GM12878 (cell line): ENCODE measurements at regions not wholly inside any gene's neighbourhood (a gene's known extent, or its start where the extent isn't known, plus 50 kb on each side); places are given as distances from the start of the nearest gene placed in this dataset.

Experiments
- ATAC-seq: fragments of 200-7000 bp; cut with Tn5 transposase; 3 replicates; pipeline ENCODE4 v1.9.1; 2020; ENCODE audit warnings: mild to moderate bottlenecking, moderate library complexity
- BruUV-seq: library from RNA; stranded (reverse); fragments of 400-500 nt; replicated peaks from 2 replicates; lab custom pipeline; 2021; lab: Mats Ljungman, UMichigan
- CTCF ChIA-PET: fragments of 300-600 bp; sonication (Branson Sonifier 250); formaldehyde crosslinking; extraction: SDS; loops from one replicate; lab custom pipeline; 2021; ENCODE audit warnings: inconsistent platforms; lab: Yijun Ruan, JAX
- POLR2A ChIA-PET: fragments of 350-600 bp; formaldehyde crosslinking; extraction: SDS; loops from one replicate; lab custom pipeline; 2021; ENCODE audit warnings: inconsistent platforms; lab: Charles Lee
- RAD21 ChIA-PET: fragments of 300-600 bp; sonication (Branson Sonifier 250); formaldehyde crosslinking; loops from one replicate; lab custom pipeline; 2023; ENCODE audit warnings: antibody characterized with exemption; ENCODE audit not compliant: unreplicated experiment; lab: Charles Lee
- SMC1A ChIA-PET: fragments of 300-600 bp; sonication (Branson Sonifier 250); formaldehyde crosslinking; loops from one replicate; lab custom pipeline; 2023; ENCODE audit not compliant: unreplicated experiment, uncharacterized antibody; lab: Charles Lee
- DNase-seq: peaks from one replicate; pipeline ENCODE4 v3.0.0-alpha.2; 2011; ENCODE audit warnings: low read depth, low spot score
- FAIRE-seq: peaks from 3 replicates; lab custom pipeline; 2011; peaks lifted over from hg19 to GRCh38; lab: Jason Lieb, UNC
- H2AFZ ChIP-seq: 2 replicates; pipeline ENCODE4 v1.6.0; 2011; ENCODE audit warnings: low read depth, low read length, control low read depth; ENCODE audit not compliant: control insufficient read depth
- H3K27ac ChIP-seq: 2 replicates; pipeline ENCODE4 v1.5.1; 2011; ENCODE audit warnings: control low read depth; ENCODE audit not compliant: control insufficient read depth, insufficient read depth
- H3K27me3 ChIP-seq, 2 experiments: replicated peaks in 1 of 2; 2 replicates each; pipeline versions ENCODE4 v1.6.0 to v1.6.1; 2011; ENCODE audit warnings: low read length in 1 of 2; ENCODE audit not compliant: control insufficient read depth in 2 of 2, insufficient read depth in 2 of 2
- H3K36me3 ChIP-seq, 2 experiments: 2 replicates each; pipeline ENCODE4 v1.5.1; 2011; ENCODE audit warnings: low read length in 1 of 2; ENCODE audit not compliant: control insufficient read depth in 2 of 2, insufficient read depth in 2 of 2
- H3K4me1 ChIP-seq: 2 replicates; pipeline ENCODE4 v1.6.1; 2011; ENCODE audit warnings: mild to moderate bottlenecking, low read length, moderate library complexity, mixed read lengths; ENCODE audit not compliant: control insufficient read depth, insufficient read depth
- H3K4me2 ChIP-seq: 2 replicates; pipeline ENCODE4 v1.6.0; 2011; ENCODE audit warnings: control low read depth; ENCODE audit not compliant: control insufficient read depth, insufficient read depth
- H3K4me3 ChIP-seq: fragments of 200-600 bp; sonication (generic); 2 replicates; pipeline ENCODE4 v1.5.1; 2016
- H3K79me2 ChIP-seq: 2 replicates; pipeline ENCODE4 v1.6.0; 2011; ENCODE audit warnings: low read length; ENCODE audit not compliant: control insufficient read depth, insufficient read depth
- H3K9ac ChIP-seq: 2 replicates; pipeline ENCODE4 v1.8.0; 2011; ENCODE audit warnings: low read length, control low read depth, mixed read lengths; ENCODE audit not compliant: control insufficient read depth, insufficient read depth
- H3K9me3 ChIP-seq: replicated peaks from 3 replicates; pipeline ENCODE4 v1.5.1; 2011; ENCODE audit warnings: mild to moderate bottlenecking, low read length; ENCODE audit not compliant: control insufficient read depth, insufficient read depth
- H4K20me1 ChIP-seq: 2 replicates; pipeline ENCODE4 v1.6.0; 2011; ENCODE audit not compliant: control insufficient read depth, insufficient read depth
- BRCA1 ChIP-seq: IDR thresholded peaks from 2 replicates; pipeline ENCODE4 v1.6.1; 2011; ENCODE audit warnings: low read depth, low read length, improper control_type of control experiment
- FOXM1 ChIP-seq: IDR thresholded peaks from 2 replicates; pipeline ENCODE4 v1.6.1; 2012; ENCODE audit warnings: low read depth, mild to moderate bottlenecking, inconsistent platforms, low read length, moderate library complexity
- PAX8 ChIP-seq: fragments of 450-650 bp; IDR thresholded peaks from 2 replicates; pipeline ENCODE4 v1.6.1; 2017; ENCODE audit warnings: mild to moderate bottlenecking, moderate library complexity
- RB1 ChIP-seq: fragments of 450-650 bp; formaldehyde crosslinking; IDR thresholded peaks from 2 replicates; pipeline ENCODE4 v1.6.1; 2017; ENCODE audit warnings: mild to moderate bottlenecking, borderline replicate concordance
- RBBP5 ChIP-seq: fragments of 200-600 bp; sonication (generic); conservative IDR thresholded peaks from 2 replicates; pipeline ENCODE4 v1.6.1; 2016
- USF2 ChIP-seq: IDR thresholded peaks from 2 replicates; pipeline ENCODE4 v1.6.1; 2011; ENCODE audit warnings: low read depth, low read length, improper control_type of control experiment, borderline replicate concordance
- WRNIP1 ChIP-seq: IDR thresholded peaks from 2 replicates; pipeline ENCODE4 v1.6.1; 2011; ENCODE audit warnings: low read depth, low read length, improper control_type of control experiment, borderline replicate concordance
- ZSCAN29 ChIP-seq: fragments of 450-650 bp; IDR thresholded peaks from 2 replicates; pipeline ENCODE4 v1.6.1; 2017; ENCODE audit warnings: mild to moderate bottlenecking, moderate library complexity
- WGBS: methylation state at CpG from one replicate; pipeline ENCODE4 v1.1.6; 2016; ENCODE audit warnings: low lambda C conversion rate; ENCODE audit not compliant: insufficient replicate concordance, insufficient coverage; ENCODE audit errors: missing lambda C conversion rate; 5-methylcytosine and 5-hydroxymethylcytosine counted together
- in situ Hi-C: fragments of 300-500 bp; cut with MboI; formaldehyde crosslinking; loops from 9 replicates; pipeline ENCODE4 v1.14.3; 2018; ENCODE audit warnings: mixed read lengths
- intact Hi-C: fragments of 100-400 bp; cut with micrococcal nuclease; formaldehyde crosslinking; loops from one replicate; pipeline ENCODE4 v1.14.2; 2022; ENCODE audit not compliant: unreplicated experiment
- TF ChIP-seq, protein P1 (sequence below), 3 experiments: IDR thresholded peaks in 2 of 3; conservative IDR thresholded peaks in 1 of 3; 2 replicates each; pipeline ENCODE4 v1.5.1; 2011; ENCODE audit warnings: low read depth in 3 of 3, low read length in 3 of 3, mild to moderate bottlenecking in 3 of 3, control low read depth in 2 of 3, moderate library complexity in 2 of 3, inconsistent platforms in 1 of 3, mixed read lengths in 1 of 3; ENCODE audit not compliant: control insufficient read depth in 2 of 3, insufficient read depth in 1 of 3; ENCODE audit errors: extremely low read depth in 1 of 3
- TF ChIP-seq, protein P2 (sequence below): fragments of 450-650 bp; IDR thresholded peaks from 2 replicates; pipeline ENCODE4 v1.6.1; 2017; ENCODE audit warnings: mild to moderate bottlenecking, moderate library complexity

GRCh38 chr6:105986998-105987397 is 99.1 kb upstream of the PRDM1 start:
- in situ Hi-C loops = no loop called here
- Histone ChIP-seq H3K9ac (no peak overlapping the region), H3K27me3 (peaks cover 6 to 17% of the 10 kb centered on the region in 2 experiments), H3K4me2 (no peak overlapping the region), H3K27ac (no peak overlapping the region), H3K79me2 (no peaks in the 10 kb centered on the region), H3K9me3 (no peaks in the 10 kb centered on the region; the same call in 2 of the 3 replicates), H3K36me3 (no peaks in the 10 kb centered on the region), H3K4me1 (no peaks in the 10 kb centered on the region), H3K4me3 (no peak overlapping the region), H2AFZ (no peak overlapping the region), H4K20me1 (no peaks in the 10 kb centered on the region)
- FAIRE-seq = no peak
- RAD21 ChIA-PET = no interaction called here
- TF ChIP-seq RBBP5 (no peak), RB1 (no peak), PAX8 (no peak)
- intact Hi-C loops = no loop called here
- SMC1A ChIA-PET = interaction anchor here (3.5 kb wide), 1 partner anchor 556 kb away, joined by 11 read pairs; no protein-coding TSS in a partner anchor
- WGBS = 0% methylated on average over 1 of the region's 1 CpG
- CTCF ChIA-PET = no interaction called here
- ATAC-seq = no peak
- no peak for DNase-seq
- BruUV-seq = no TSS peak
- POLR2A ChIA-PET = no interaction called here

GRCh38 chr6:105985816-105986632 is 100.1 kb upstream of the PRDM1 start:
- FAIRE-seq (no peak), ATAC-seq (no peak), DNase-seq (no peak)
- H3K4me2 ChIP-seq = no peak overlapping the region
- POLR2A ChIA-PET = no interaction called here
- RAD21 ChIA-PET = no interaction called here
- BruUV-seq = no TSS peak
- H2AFZ ChIP-seq = no peak overlapping the region
- no peak overlapping the region for H3K9ac ChIP-seq
- 40% methylated on average over 48 of the region's 48 CpGs for WGBS
- in situ Hi-C loops = no loop called here
- H3K27ac ChIP-seq = no peak overlapping the region
- H3K27me3 ChIP-seq = peaks cover 6 to 17% of the 10 kb centered on the region in 2 experiments
- no peaks in the 10 kb centered on the region for H3K4me1 ChIP-seq
- SMC1A ChIA-PET = no interaction called here
- CTCF ChIA-PET = no interaction called here
- no peaks in the 10 kb centered on the region for H4K20me1 ChIP-seq
- no peak overlapping the region for H3K4me3 ChIP-seq
- H3K36me3 ChIP-seq = no peaks in the 10 kb centered on the region
- H3K79me2 ChIP-seq = no peaks in the 10 kb centered on the region
- H3K9me3 ChIP-seq = no peaks in the 10 kb centered on the region; the same call in 2 of the 3 replicates
- intact Hi-C loops = no loop called here
- TF ChIP-seq WRNIP1 = no peak
- no peak for TF ChIP-seq FOXM1
- TF ChIP-seq, protein P1, sequence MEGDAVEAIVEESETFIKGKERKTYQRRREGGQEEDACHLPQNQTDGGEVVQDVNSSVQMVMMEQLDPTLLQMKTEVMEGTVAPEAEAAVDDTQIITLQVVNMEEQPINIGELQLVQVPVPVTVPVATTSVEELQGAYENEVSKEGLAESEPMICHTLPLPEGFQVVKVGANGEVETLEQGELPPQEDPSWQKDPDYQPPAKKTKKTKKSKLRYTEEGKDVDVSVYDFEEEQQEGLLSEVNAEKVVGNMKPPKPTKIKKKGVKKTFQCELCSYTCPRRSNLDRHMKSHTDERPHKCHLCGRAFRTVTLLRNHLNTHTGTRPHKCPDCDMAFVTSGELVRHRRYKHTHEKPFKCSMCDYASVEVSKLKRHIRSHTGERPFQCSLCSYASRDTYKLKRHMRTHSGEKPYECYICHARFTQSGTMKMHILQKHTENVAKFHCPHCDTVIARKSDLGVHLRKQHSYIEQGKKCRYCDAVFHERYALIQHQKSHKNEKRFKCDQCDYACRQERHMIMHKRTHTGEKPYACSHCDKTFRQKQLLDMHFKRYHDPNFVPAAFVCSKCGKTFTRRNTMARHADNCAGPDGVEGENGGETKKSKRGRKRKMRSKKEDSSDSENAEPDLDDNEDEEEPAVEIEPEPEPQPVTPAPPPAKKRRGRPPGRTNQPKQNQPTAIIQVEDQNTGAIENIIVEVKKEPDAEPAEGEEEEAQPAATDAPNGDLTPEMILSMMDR (IDR thresholded peaks at IDR 0.05 in 2 of 3, conservative IDR thresholded peaks at IDR 0.05 in 1 of 3; ENCODE audit: control insufficient read depth in 2 of 3, extremely low read depth in 1 of 3, insufficient read depth in 1 of 3, low read depth in 3 of 3, low read length in 3 of 3) = no peak
- TF ChIP-seq, protein P2, sequence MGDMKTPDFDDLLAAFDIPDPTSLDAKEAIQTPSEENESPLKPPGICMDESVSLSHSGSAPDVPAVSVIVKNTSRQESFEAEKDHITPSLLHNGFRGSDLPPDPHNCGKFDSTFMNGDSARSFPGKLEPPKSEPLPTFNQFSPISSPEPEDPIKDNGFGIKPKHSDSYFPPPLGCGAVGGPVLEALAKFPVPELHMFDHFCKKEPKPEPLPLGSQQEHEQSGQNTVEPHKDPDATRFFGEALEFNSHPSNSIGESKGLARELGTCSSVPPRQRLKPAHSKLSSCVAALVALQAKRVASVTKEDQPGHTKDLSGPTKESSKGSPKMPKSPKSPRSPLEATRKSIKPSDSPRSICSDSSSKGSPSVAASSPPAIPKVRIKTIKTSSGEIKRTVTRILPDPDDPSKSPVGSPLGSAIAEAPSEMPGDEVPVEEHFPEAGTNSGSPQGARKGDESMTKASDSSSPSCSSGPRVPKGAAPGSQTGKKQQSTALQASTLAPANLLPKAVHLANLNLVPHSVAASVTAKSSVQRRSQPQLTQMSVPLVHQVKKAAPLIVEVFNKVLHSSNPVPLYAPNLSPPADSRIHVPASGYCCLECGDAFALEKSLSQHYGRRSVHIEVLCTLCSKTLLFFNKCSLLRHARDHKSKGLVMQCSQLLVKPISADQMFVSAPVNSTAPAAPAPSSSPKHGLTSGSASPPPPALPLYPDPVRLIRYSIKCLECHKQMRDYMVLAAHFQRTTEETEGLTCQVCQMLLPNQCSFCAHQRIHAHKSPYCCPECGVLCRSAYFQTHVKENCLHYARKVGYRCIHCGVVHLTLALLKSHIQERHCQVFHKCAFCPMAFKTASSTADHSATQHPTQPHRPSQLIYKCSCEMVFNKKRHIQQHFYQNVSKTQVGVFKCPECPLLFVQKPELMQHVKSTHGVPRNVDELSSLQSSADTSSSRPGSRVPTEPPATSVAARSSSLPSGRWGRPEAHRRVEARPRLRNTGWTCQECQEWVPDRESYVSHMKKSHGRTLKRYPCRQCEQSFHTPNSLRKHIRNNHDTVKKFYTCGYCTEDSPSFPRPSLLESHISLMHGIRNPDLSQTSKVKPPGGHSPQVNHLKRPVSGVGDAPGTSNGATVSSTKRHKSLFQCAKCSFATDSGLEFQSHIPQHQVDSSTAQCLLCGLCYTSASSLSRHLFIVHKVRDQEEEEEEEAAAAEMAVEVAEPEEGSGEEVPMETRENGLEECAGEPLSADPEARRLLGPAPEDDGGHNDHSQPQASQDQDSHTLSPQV = no peak
- TF ChIP-seq BRCA1 = no peak
- no peak for TF ChIP-seq USF2
- TF ChIP-seq ZSCAN29 = no peak
